ENCODE measurements at regions not wholly inside any gene's neighbourhood (a gene's known extent, or its start where the extent isn't known, plus 50 kb on each side); places are given as distances from the start of the nearest gene placed in this dataset.

GRCh38 chr7:22962775-22963350 is 51.1 kb downstream of the HYCC1 start:
- no peak for DNase-seq

- DNase-seq = no peak
Measured at GRCh38 chr7:22958742-22959141, 55.2 kb downstream of the HYCC1 start.

DNA sequence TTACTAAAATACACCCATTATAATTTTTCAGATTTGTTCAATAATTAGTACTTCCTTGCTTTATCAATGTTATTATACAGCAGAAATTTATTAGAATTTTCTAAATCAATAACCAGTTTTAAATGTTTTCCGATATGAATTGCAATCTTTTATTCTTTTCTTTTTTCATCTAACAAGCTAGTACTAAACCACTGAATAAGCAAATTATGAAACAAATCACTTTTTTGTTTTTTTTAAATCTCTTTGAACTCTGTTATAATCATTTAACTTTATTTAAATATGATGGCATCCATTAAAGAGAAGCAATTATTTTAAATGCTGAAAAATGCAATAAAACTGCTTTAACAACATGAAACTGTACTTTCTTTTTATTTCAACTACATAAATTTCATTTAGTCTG is 59.7 kb downstream of the HYCC1 start:
- DNase-seq = no peak

DNA sequence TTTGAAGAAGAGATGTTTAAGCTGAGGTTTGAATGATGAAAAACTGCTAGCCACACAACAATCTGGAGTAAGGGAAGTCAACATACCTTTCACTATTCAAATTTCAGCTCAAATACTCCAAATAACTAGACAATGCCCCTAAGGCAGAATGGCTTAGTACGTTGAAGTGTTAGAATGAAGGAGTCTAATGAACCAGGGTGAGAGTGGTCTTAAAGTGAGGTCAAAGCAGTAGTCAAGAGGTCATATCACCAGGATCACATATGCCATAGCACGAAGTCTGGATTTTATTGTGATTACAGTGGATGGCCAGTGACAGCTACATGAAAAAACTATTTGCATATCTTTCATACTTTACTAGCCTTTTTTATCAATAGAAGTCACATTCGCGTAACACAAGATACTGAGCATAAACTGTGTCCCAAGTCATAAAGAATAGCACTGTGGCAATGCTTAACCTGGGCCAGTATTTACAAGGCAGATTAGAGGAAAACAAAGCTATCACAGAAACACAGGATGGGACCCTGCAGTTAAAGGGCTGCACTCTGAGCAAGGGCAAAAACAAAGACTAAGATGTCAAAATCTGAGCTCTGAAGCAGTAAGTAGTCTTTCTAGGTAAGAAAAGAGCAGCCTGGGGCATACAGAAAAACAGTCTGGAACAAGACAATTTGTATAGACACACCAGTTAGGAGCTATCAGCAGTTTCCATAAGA is 61.5 kb downstream of the HYCC1 start:
- DNase-seq = no peak

DNA sequence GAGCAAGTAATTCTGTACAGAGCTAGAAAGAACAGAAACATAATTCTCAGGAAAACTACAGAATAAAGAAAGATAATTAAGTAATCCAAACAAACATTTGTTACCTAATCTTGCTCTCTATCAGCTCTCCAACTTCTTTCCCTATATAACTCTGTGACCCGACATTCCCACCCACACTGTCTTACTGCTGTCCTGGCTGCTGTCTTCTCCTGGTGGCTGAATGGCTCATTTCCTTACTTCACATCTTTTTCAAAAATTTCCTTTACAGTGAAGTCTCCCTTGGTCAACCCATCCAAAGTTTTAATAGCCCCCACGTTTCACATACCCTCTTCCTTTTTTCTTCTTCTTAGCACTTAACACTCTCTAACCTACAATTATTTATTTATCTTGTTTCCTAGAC is 64.0 kb downstream of the HYCC1 start:
- no peak for DNase-seq

GRCh38 chr7:22949221-22949620 is 64.7 kb downstream of the HYCC1 start:
- DNase-seq = no peak

DNA sequence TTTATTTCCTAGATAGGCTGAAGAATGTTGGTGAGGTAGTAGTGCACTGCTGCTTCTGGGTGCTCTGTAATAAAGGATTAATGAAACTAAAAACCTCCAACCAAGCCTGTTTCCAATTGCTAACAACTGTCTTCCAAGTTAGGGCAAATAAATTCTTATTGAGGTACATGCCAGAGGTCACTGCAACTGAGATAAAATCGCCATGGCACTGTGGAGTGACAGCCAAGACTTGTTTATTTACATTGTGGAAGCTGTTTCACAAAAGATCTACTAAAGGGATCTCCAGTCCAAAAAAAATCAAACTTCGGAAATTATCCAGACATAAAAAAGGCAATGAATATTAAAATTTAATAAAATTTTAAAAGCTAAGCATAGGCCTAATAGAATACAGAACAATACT is 65.2 kb downstream of the HYCC1 start:
- no peak for DNase-seq

GRCh38 chr7:22945584-22945983 is 68.3 kb downstream of the HYCC1 start:
- no peak for DNase-seq

- no peak for DNase-seq
Measured at GRCh38 chr7:22944510-22944909, 69.4 kb downstream of the HYCC1 start.

GRCh38 chr7:22944022-22944421 is 69.9 kb downstream of the HYCC1 start:
- no peak for DNase-seq

- no peak for DNase-seq
Measured at GRCh38 chr7:22942191-22942590, 71.7 kb downstream of the HYCC1 start.

GRCh38 chr7:22939842-22940241 is 74.1 kb downstream of the HYCC1 start:
- no peak for DNase-seq

- no peak for DNase-seq
Measured at GRCh38 chr7:22937946-22938345, 76.0 kb downstream of the HYCC1 start.

GRCh38 chr7:22936246-22936645 is 77.7 kb downstream of the HYCC1 start:
- no peak for DNase-seq

DNA sequence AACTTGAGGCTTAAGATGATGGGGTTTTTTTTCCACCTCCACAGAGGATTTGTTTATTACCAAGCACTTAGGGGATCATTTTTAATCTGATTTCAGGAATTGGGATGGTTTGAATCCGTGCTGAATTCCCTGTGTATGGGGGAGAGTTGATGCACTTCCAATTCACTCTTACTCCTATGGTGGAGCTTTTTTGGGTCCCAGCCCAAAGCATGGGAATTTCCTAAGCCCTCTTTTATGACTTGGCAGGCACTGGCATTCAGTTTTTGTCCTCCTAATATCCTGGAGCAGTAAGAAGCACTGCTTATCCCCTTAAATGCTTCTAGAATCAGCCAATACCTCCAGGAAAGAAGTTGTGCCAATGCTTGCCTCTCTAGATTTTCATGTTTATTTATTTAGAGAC is 78.7 kb downstream of the HYCC1 start:
- no peak for DNase-seq

DNA sequence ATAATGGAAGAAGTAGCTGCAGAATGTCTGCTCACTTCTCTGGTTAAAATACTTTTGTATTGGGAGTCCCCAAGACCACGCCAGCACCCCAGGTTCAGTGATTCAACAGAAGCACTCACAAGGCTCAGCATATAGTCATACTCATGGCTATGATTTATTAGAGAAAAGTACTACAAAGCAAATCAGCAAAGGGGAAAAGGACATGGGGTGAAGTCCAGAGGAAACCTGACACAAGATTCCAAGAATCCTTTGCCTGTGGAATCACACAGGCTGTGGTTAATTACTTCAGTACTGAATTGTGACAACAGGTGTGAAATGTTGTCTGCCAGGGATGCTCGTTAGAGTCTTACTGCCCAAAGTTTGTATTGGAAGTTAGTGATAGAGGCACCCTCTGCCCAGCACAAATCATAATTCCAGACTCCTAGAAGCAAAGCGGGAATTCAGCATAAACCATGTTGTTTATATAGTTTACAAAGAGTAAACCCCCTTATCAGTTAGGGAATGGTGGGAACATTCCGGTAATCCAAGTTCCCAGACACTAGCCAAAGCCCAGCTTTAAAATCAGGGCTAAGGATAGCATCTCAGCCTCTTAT is 79.4 kb downstream of the HYCC1 start:
- no peak for DNase-seq

GRCh38 chr7:22934023-22934422 is 79.9 kb downstream of the HYCC1 start:
- DNase-seq = no peak

DNA sequence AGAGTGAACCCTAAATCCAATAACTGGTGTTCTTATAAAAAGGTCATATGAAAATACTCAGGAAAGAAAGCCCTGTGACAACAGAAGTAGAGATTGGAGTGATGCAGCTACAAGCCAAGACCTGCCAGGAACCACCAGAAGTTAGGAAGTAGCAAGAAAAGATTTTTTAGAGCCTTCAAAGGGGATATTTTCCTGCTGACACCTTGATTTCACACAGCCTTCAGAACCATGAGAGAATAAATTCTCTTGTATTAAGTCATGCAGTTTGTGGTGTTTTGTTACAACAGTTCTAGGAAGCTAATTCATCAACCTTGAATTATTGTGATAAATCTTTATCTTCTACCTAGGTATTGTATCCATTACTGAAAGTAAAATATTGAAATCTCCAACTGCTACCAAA is 81.0 kb downstream of the HYCC1 start:
- no peak for DNase-seq

- no peak for DNase-seq
Measured at GRCh38 chr7:22931011-22931410, 82.9 kb downstream of the HYCC1 start.

GRCh38 chr7:22922307-22922706 is 91.6 kb downstream of the HYCC1 start:
- no peak for DNase-seq

- no peak for DNase-seq
Measured at GRCh38 chr7:22921386-22922086, 92.4 kb downstream of the HYCC1 start.

DNA sequence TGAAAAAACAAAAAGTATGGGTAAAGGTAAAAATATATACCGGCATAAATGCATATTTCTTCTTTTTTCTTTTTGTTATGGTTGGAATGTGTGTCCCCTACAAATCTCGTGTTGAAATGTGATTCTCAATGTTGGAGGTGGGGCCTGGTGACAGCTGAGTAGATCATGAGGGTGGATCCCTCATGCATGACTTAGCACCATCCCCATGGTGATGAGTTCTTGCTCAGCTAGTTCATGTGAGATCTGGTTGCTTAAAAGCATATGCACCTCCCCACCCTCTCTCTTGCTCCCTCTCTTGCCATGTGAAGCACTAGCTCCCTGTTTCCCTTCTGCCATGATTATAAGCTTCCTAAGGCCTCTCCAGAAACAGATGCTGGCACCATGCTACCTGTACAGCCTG is 93.3 kb downstream of the HYCC1 start:
- DNase-seq = no peak

GRCh38 chr7:22913158-22913557 is 90.5 kb upstream of the TOMM7 start:
- DNase-seq = no peak

GRCh38 chr7:22911889-22912288 is 89.2 kb upstream of the TOMM7 start:
- no peak for DNase-seq
